ENCODE measurements at regions not wholly inside any gene's neighbourhood (a gene's known extent, or its start where the extent isn't known, plus 50 kb on each side); places are given as distances from the start of the nearest gene placed in this dataset.

DNA sequence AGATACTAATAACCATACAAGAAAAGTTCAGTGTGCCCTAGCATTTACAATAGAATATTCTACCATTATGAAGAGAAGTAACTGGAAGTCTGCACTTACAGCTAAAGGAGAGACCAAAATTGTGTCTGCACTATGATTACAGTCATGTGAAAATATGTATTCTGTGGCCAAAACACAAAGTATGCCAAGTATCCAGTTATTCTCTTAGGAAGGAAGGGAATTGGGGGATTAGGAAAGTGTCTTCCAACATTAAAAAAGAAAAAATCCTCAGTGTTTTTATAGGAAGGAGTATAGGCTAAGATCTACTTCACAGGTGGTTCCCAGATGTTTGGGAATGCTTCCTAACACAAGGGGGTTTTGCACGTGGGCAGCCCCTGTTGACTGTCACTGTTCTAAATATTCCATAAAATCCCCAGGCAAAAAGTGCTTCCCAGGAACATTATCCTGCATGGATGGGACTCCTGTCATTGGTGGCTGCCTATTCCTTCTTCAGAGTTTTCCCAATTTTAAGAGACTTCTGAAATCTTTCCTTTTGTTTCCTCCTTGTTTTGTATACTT, 180.2 kb upstream of the KLHL29 start:
- Histone ChIP-seq H3K27ac (no peak overlapping the region), H3K36me3 (no peaks in the 10 kb centered on the region), H3K9me3 (peaks cover 0 to 6% (median 0%) of the 10 kb centered on the region in 4 donors), H3K27me3 (no peaks in the 10 kb centered on the region), H3K4me3 (no peak overlapping the region), H3K4me1 (peaks cover 0 to 9% (median 4%) of the 10 kb centered on the region in 4 donors)
- no peak for TF ChIP-seq CTCF (IDR thresholded peaks at IDR 0.05)
- TF ChIP-seq POLR2AphosphoS5 (IDR thresholded peaks at IDR 0.05) = no peak
- no peak for TF ChIP-seq EP300 (IDR thresholded peaks at IDR 0.05)
- TF ChIP-seq POLR2A (IDR thresholded peaks at IDR 0.05) = no peak
- 37 to 63% (median 44%) methylated on average over 1 of the region's 1 CpG for WGBS, 5 donors
- peak in 1 of 2 donors; percentile 58 for DNase-seq
- intact Hi-C loops (cut with DNase I; ENCODE audit: low total_unique reads) = no loop called here

- 67 to 95% (median 91%) methylated on average over 8 of the region's 8 CpGs for WGBS, 5 donors
- peaks cover 0 to 11% (median 5%) of the 10 kb centered on the region in 4 donors for H3K4me1 ChIP-seq
- intact Hi-C loops (cut with DNase I; ENCODE audit: low total_unique reads) = no loop called here
- TF ChIP-seq POLR2AphosphoS5 (IDR thresholded peaks at IDR 0.05) (no peak), CTCF (IDR thresholded peaks at IDR 0.05) (no peak), POLR2A (IDR thresholded peaks at IDR 0.05) (no peak), EP300 (IDR thresholded peaks at IDR 0.05) (no peak)
- no peaks in the 10 kb centered on the region for H3K36me3 ChIP-seq
- no peak for DNase-seq
- no peak overlapping the region for H3K27ac ChIP-seq
- H3K27me3 ChIP-seq = no peaks in the 10 kb centered on the region
- no peaks in the 10 kb centered on the region for H3K9me3 ChIP-seq
- no peak overlapping the region for H3K4me3 ChIP-seq
Observed at GRCh38 chr2:23206650-23207049, 178.3 kb upstream of the KLHL29 start.

DNA sequence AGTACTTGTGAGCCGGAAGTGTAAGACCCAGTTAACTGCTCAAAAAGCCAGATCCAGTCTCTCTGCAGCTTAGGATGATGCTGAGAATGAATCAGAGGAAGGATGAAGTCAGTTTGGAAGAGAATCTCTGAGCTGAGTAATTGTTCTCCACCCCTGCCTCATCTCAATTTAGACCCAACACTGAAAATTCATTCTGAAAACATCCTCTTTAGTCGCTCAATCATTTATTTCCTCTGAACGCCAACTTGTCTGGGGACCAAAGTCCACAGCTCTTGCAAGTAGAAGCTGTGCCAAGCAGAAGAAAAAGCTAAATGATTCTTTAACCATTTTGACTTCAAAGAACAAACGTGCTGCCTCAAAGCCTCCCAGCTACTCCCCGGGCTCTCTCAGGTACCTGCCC, 177.1 kb upstream of the KLHL29 start:
- intact Hi-C loops (cut with DNase I; ENCODE audit: low total_unique reads) = no loop called here
- Histone ChIP-seq H3K27ac (no peak overlapping the region), H3K36me3 (no peaks in the 10 kb centered on the region), H3K4me1 (peaks cover 0 to 17% (median 11%) of the 10 kb centered on the region in 4 donors), H3K9me3 (no peaks in the 10 kb centered on the region), H3K4me3 (no peak overlapping the region), H3K27me3 (no peaks in the 10 kb centered on the region)
- WGBS, 5 donors = 34 to 69% (median 41%) methylated on average over 5 of the region's 5 CpGs
- DNase-seq = peak in 1 of 2 donors; percentile 26
- TF ChIP-seq EP300 (IDR thresholded peaks at IDR 0.05) = no peak
- TF ChIP-seq CTCF (IDR thresholded peaks at IDR 0.05) = no peak
- TF ChIP-seq POLR2A (IDR thresholded peaks at IDR 0.05) = no peak
- TF ChIP-seq POLR2AphosphoS5 (IDR thresholded peaks at IDR 0.05) = no peak

DNA sequence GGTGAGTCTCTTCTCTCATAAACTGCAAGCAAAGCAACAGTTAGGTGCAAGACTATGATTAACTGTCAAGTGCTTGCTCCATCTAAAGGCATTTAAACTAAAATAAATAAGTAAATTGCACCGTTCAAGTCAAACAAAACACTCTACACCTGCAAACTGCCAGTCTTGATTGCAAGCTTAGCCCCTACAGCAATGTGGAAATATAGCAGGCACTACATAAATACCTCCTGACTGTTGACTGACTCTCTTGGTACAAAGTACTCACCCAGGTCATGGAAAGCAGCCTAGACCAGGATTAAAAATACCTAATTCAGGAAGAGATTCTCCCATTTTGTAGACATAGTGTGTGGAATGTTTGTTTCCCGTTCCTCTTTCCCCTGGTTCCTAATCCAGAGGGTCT, 176.6 kb upstream of the KLHL29 start:
- no peak overlapping the region for H3K27ac ChIP-seq
- no peaks in the 10 kb centered on the region for H3K27me3 ChIP-seq
- intact Hi-C loops (cut with DNase I; ENCODE audit: low total_unique reads) = no loop called here
- H3K36me3 ChIP-seq = no peaks in the 10 kb centered on the region
- DNase-seq = no peak
- H3K4me3 ChIP-seq = no peak overlapping the region
- TF ChIP-seq CTCF (IDR thresholded peaks at IDR 0.05) (no peak), POLR2AphosphoS5 (IDR thresholded peaks at IDR 0.05) (no peak), EP300 (IDR thresholded peaks at IDR 0.05) (no peak), POLR2A (IDR thresholded peaks at IDR 0.05) (no peak)
- no peaks in the 10 kb centered on the region for H3K9me3 ChIP-seq
- H3K4me1 ChIP-seq = peaks cover 0 to 17% (median 11%) of the 10 kb centered on the region in 4 donors
- WGBS, 5 donors = 19 to 33% (median 25%) methylated on average over 2 of the region's 2 CpGs
